Ovary (tissue), 7 donors: ENCODE measurements at regions not wholly inside any gene's neighbourhood (a gene's known extent, or its start where the extent isn't known, plus 50 kb on each side); places are given as distances from the start of the nearest gene placed in this dataset.

Source experiments
- DNase-seq, 5 donors: peaks; one replicate each; pipeline ENCODE4 v3.0.0-alpha.2; 2019 to 2020
- H3K27ac ChIP-seq, 2 donors: fragments of 200-600 bp; one replicate each; pipeline versions ENCODE4 v1.5.1 to v1.8.0; 2019 to 2022
- H3K27me3 ChIP-seq: fragments of 200-600 bp; one replicate; pipeline ENCODE4 v1.8.0; 2022
- H3K36me3 ChIP-seq: fragments of 200-600 bp; sonication (generic); one replicate; pipeline ENCODE4 v1.5.1; 2019
- H3K4me1 ChIP-seq: one replicate; pipeline ENCODE4 v1.8.1; 2013; ENCODE audit warnings: mild to moderate bottlenecking, moderate library complexity; ENCODE audit not compliant: insufficient read depth
- H3K4me3 ChIP-seq: fragments of 200-600 bp; sonication (generic); one replicate; pipeline ENCODE4 v1.5.1; 2017
- H3K9me3 ChIP-seq, 2 donors: fragments of 200-600 bp in 1 of 2; sonication (generic) in 1 of 2; one replicate each; pipeline versions ENCODE4 v1.5.1 to v1.8.1; 2013 to 2019; ENCODE audit warnings: mild to moderate bottlenecking in 1 of 2, moderate library complexity in 1 of 2
- EP300 ChIP-seq: sonication (generic); formaldehyde crosslinking; IDR thresholded peaks from one replicate; pipeline ENCODE4 v1.6.1; 2017; ENCODE audit warnings: antibody characterized with exemption
- POLR2A ChIP-seq: fragments of 450-650 bp; IDR thresholded peaks from one replicate; pipeline ENCODE4 v1.6.1; 2017; ENCODE audit warnings: antibody characterized with exemption, mild to moderate bottlenecking, moderate library complexity
- WGBS, 3 donors: extraction: QIAGEN DNeasy Blood & Tissue Kit in 1 of 3; methylation state at CpG; one replicate each; pipeline versions ENCODE4 v1.1.5 to v1.1.7; 2013 to 2017; 5-methylcytosine and 5-hydroxymethylcytosine counted together
- intact Hi-C, 4 donors: fragments of 100-400 bp; cut with DNase I; formaldehyde crosslinking; loops; one replicate each; pipeline versions ENCODE4 v1.11.0 to v1.15.1; 2022 to 2023
- TF ChIP-seq, protein P1 (sequence below), 3 donors: fragments of 450-650 bp in 2 of 3; fragments of 200-600 bp in 1 of 3; IDR thresholded peaks; one replicate each; pipeline versions ENCODE4 v1.5.1 to v1.8.0; 2016 to 2022; ENCODE audit warnings: antibody characterized with exemption in 3 of 3, mild to moderate bottlenecking in 1 of 3
- donor health status: DM: no; HTN: no; CAD: no; lungs with moderate emphysema.
- donor health status: DM: no; HTN: no; CAD: no.
- donor health status: Bipolar disorder and iron deficiency.
- donor health status: DM: no; HTN: no; CAD: no.
- donor health status: DM: yes; HTN: yes; CAD: no.

DNA sequence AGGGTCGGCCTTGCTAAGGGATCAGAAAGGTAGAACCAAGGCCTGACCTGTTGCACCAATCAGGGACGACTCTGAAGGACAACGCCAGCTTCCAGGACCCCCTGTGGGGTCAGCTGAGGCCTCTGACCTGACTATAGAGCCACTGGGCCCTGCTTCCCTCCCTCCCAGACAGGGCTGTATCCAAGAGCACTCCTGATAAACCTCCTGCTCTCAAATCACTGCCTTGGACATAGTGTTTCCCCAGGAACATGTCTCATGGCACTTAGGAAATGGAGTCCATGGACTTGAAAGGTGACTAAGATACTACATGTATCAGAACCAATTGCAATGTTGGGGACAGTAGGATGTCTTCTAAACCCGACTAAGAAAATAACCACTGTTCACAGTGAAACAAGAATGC lies 117.8 kb upstream of the OPCML start:
- Histone ChIP-seq H3K36me3 (no peaks in the 10 kb centered on the region), H3K27me3 (no peaks in the 10 kb centered on the region), H3K27ac (no peak overlapping the region), H3K4me3 (no peak overlapping the region), H3K4me1 (no peaks in the 10 kb centered on the region), H3K9me3 (no peaks in the 10 kb centered on the region)
- intact Hi-C loops, result no loop called here
- DNase-seq, result no peak
- 29 to 61% (median 37%) methylated on average over 4 of the region's 4 CpGs for WGBS, 3 donors
- no peak for TF ChIP-seq POLR2A
- TF ChIP-seq, protein P1, sequence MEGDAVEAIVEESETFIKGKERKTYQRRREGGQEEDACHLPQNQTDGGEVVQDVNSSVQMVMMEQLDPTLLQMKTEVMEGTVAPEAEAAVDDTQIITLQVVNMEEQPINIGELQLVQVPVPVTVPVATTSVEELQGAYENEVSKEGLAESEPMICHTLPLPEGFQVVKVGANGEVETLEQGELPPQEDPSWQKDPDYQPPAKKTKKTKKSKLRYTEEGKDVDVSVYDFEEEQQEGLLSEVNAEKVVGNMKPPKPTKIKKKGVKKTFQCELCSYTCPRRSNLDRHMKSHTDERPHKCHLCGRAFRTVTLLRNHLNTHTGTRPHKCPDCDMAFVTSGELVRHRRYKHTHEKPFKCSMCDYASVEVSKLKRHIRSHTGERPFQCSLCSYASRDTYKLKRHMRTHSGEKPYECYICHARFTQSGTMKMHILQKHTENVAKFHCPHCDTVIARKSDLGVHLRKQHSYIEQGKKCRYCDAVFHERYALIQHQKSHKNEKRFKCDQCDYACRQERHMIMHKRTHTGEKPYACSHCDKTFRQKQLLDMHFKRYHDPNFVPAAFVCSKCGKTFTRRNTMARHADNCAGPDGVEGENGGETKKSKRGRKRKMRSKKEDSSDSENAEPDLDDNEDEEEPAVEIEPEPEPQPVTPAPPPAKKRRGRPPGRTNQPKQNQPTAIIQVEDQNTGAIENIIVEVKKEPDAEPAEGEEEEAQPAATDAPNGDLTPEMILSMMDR (IDR thresholded peaks at IDR 0.05), result no peak
- no peak for TF ChIP-seq EP300

DNA sequence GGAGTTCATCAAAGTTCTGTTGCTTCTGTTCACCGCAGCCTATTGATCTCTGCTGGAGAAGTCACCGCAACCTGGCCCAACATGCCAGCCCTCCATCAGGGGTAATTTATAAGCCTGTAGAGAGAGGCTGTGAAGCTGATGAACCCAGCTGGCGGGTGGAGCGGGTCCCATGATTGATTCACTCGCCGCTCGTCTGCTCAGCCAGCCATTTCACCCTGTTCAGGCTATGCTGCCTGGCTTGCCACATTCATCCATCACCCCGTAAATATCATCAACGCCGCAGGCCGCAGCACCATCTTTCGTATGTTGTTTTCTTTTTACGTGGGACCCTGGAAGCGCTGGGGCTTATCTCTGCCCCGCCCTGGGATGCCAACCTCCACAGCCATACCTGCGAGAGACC lies 116.7 kb upstream of the OPCML start:
- H3K36me3 ChIP-seq, result no peaks in the 10 kb centered on the region
- TF ChIP-seq EP300 (no peak), POLR2A (no peak)
- TF ChIP-seq, protein P1 (IDR thresholded peaks at IDR 0.05), result no peak
- no peaks in the 10 kb centered on the region for H3K9me3 ChIP-seq
- no peak overlapping the region for H3K4me3 ChIP-seq
- no peaks in the 10 kb centered on the region for H3K27me3 ChIP-seq
- no peaks in the 10 kb centered on the region for H3K4me1 ChIP-seq
- DNase-seq, result no peak
- 74 to 90% (median 77%) methylated on average over 16 of the region's 16 CpGs for WGBS, 3 donors
- no peak overlapping the region for H3K27ac ChIP-seq
- intact Hi-C loops, result no loop called here

DNA sequence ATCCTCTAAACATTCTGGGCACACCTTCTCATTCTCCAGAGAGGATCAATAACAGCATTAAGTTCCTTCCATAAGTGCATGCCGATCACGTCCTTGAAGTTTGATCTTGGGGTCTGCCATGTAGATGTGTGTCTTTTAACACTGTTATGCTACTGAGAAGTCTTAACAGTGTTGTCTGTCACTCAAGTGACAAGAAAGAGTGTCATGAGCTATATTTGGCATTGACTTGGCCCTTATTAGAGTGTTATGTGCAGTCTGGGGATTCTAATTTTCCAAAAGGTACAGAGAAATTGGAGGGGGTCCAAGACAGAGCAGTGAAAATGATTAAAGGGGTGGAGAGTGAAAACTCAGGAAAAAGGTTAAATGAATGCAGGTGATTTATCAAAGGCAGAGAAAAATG lies 107.1 kb upstream of the OPCML start:
- intact Hi-C loops, result no loop called here

DNA sequence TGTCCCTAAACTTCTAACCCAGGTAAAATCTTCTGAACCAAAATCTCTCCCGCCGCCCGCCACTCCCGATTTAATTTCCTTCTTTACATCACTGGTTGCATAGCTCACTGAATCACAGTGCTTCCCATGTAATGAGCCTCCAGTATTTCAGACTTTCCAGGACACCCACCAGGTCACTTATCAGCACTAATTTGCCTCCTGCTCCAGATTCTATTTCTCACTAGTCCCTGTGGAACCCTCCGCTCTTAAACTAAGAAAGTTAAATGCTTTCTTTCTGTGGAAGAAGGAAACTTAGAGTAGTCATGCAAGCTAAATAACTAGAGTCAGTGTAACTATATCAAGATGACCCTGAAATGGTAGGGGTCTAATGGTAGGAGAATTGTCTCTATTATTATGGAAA lies 106.6 kb upstream of the OPCML start:
- H3K36me3 ChIP-seq, result no peaks in the 10 kb centered on the region

More for the DNA sequence above, 107.1 kb upstream of the OPCML start:
- Histone ChIP-seq H3K9me3 (no peaks in the 10 kb centered on the region), H3K4me1 (no peaks in the 10 kb centered on the region), H3K36me3 (no peaks in the 10 kb centered on the region), H3K27ac (no peak overlapping the region), H3K4me3 (no peak overlapping the region), H3K27me3 (no peaks in the 10 kb centered on the region)
- TF ChIP-seq, protein P1 (IDR thresholded peaks at IDR 0.05), result no peak
- TF ChIP-seq EP300 (no peak), POLR2A (no peak)
- DNase-seq, result no peak
- WGBS, 3 donors, result 70 to 85% (median 76%) methylated on average over 2 of the region's 2 CpGs

More for the DNA sequence above, 106.6 kb upstream of the OPCML start:
- no peaks in the 10 kb centered on the region for H3K4me1 ChIP-seq
- WGBS, 3 donors, result 90 to 95% (median 95%) methylated on average over 5 of the region's 5 CpGs
- DNase-seq, result no peak
- intact Hi-C loops, result no loop called here
- no peak overlapping the region for H3K4me3 ChIP-seq
- H3K9me3 ChIP-seq, result no peaks in the 10 kb centered on the region
- H3K27me3 ChIP-seq, result no peaks in the 10 kb centered on the region
- TF ChIP-seq, protein P1 (IDR thresholded peaks at IDR 0.05), result no peak
- TF ChIP-seq EP300 (no peak), POLR2A (no peak)
- H3K27ac ChIP-seq, result no peak overlapping the region
